HFFc6 (cell line): ENCODE measurements at regions not wholly inside any gene's neighbourhood (a gene's known extent, or its start where the extent isn't known, plus 50 kb on each side); places are given as distances from the start of the nearest gene placed in this dataset.
"Not testable (repeated sequence)": the region's sequence is repeated elsewhere in the genome, so short reads cannot be mapped to it uniquely, and the experiment has no call there.

ENCODE experiments used
- DNase-seq: peaks from one replicate; pipeline ENCODE4 v3.0.0-alpha.2; 2018
- H3K27ac Mint-ChIP-seq: 2 replicates; pipeline ENCODE4 v1.8.0; 2020; ENCODE audit warnings: mild to moderate bottlenecking, mixed read lengths
- H3K27me3 Mint-ChIP-seq: 2 replicates; pipeline ENCODE4 v1.8.0; 2021; ENCODE audit warnings: mild to moderate bottlenecking, moderate library complexity, mixed read lengths; ENCODE audit not compliant: insufficient read depth
- H3K36me3 Mint-ChIP-seq: 2 replicates; pipeline ENCODE4 v1.8.0; 2021; ENCODE audit warnings: low read depth, mixed read lengths
- H3K4me1 Mint-ChIP-seq: 2 replicates; pipeline ENCODE4 v1.8.0; 2020; ENCODE audit warnings: low read depth, mixed read lengths
- H3K4me3 Mint-ChIP-seq: 2 replicates; pipeline ENCODE4 v1.8.0; 2020; ENCODE audit warnings: mild to moderate bottlenecking, moderate library complexity, mixed read lengths
- H3K9me3 Mint-ChIP-seq: 2 replicates; pipeline ENCODE4 v1.8.0; 2020; ENCODE audit warnings: mild to moderate bottlenecking, mixed read lengths
- CTCF ChIP-seq: fragments of 200-600 bp; sonication (generic); IDR thresholded peaks from 2 replicates; pipeline ENCODE4 v1.5.0; 2021; ENCODE audit warnings: antibody characterized with exemption, mild to moderate bottlenecking

GRCh38 chr7:32694182-32694581 lies 197.4 kb downstream of the KBTBD2 start:
- TF ChIP-seq CTCF = no peak
- no peak for DNase-seq
- H3K27ac Mint-ChIP-seq = no peak overlapping the region
- H3K4me3 Mint-ChIP-seq = no peak overlapping the region
- no peaks in the 10 kb centered on the region for H3K9me3 Mint-ChIP-seq
- H3K4me1 Mint-ChIP-seq = peaks cover 7% of the 10 kb centered on the region
- no peaks in the 10 kb centered on the region; the same call in 1 of the 2 replicates for H3K27me3 Mint-ChIP-seq
- H3K36me3 Mint-ChIP-seq = no peaks in the 10 kb centered on the region

- H3K27me3 Mint-ChIP-seq, H3K4me1 Mint-ChIP-seq, H3K4me3 Mint-ChIP-seq, H3K9me3 Mint-ChIP-seq, H3K36me3 Mint-ChIP-seq, H3K27ac Mint-ChIP-seq: not testable (repeated sequence)
- DNase-seq = peak; percentile 22
- TF ChIP-seq CTCF = peak; percentile 76
Measured at GRCh38 chr7:32691965-32692815, 196.9 kb downstream of the AVL9 start.

GRCh38 chr7:32688092-32688491 lies 192.8 kb downstream of the AVL9 start:
- H3K4me3 Mint-ChIP-seq, H3K4me1 Mint-ChIP-seq, H3K36me3 Mint-ChIP-seq, H3K9me3 Mint-ChIP-seq, H3K27me3 Mint-ChIP-seq, DNase-seq, H3K27ac Mint-ChIP-seq: not testable (repeated sequence)

- no peak for TF ChIP-seq CTCF
- DNase-seq = no peak
- Mint-ChIP-seq H3K27me3 (no peaks in the 10 kb centered on the region), H3K36me3 (peaks cover 4% of the 10 kb centered on the region; the same call in 1 of the 2 replicates), H3K4me3 (no peak overlapping the region), H3K9me3 (no peaks in the 10 kb centered on the region), H3K27ac (no peak overlapping the region), H3K4me1 (no peaks in the 10 kb centered on the region)
Measured at GRCh38 chr7:32681174-32681518, 185.9 kb downstream of the AVL9 start.

- no peaks in the 10 kb centered on the region for H3K27me3 Mint-ChIP-seq
- H3K27ac Mint-ChIP-seq = no peak overlapping the region
- H3K9me3 Mint-ChIP-seq = no peaks in the 10 kb centered on the region
- no peak for DNase-seq
- no peak overlapping the region for H3K4me3 Mint-ChIP-seq
- TF ChIP-seq CTCF = no peak
- H3K36me3 Mint-ChIP-seq = peaks cover 4% of the 10 kb centered on the region; the same call in 1 of the 2 replicates
- H3K4me1 Mint-ChIP-seq = no peaks in the 10 kb centered on the region
Measured at GRCh38 chr7:32680259-32681173, 185.2 kb downstream of the AVL9 start.

GRCh38 chr7:32679192-32679591 lies 183.9 kb downstream of the AVL9 start:
- peaks cover 4% of the 10 kb centered on the region; the same call in 1 of the 2 replicates for H3K36me3 Mint-ChIP-seq
- no peak overlapping the region for H3K27ac Mint-ChIP-seq
- no peak overlapping the region for H3K4me3 Mint-ChIP-seq
- no peaks in the 10 kb centered on the region for H3K9me3 Mint-ChIP-seq
- H3K4me1 Mint-ChIP-seq = no peaks in the 10 kb centered on the region
- DNase-seq = no peak
- no peaks in the 10 kb centered on the region for H3K27me3 Mint-ChIP-seq
- TF ChIP-seq CTCF = no peak
